HG02852 (cell line): ENCODE measurements at regions not wholly inside any gene's neighbourhood (a gene's known extent, or its start where the extent isn't known, plus 50 kb on each side); places are given as distances from the start of the nearest gene placed in this dataset.

Experiments
- ATAC-seq: cut with Tn5 transposase; IDR thresholded peaks from one replicate; pipeline ENCODE4 v1.9.1; 2021; ENCODE audit warnings: mild to moderate bottlenecking, moderate library complexity; ENCODE audit not compliant: unreplicated experiment

GRCh38 chr3:25306066-25306465, 122.0 kb upstream of the RARB start:
- ATAC-seq: no peak

GRCh38 chr3:25306705-25307104, 121.4 kb upstream of the RARB start:
- no peak for ATAC-seq

GRCh38 chr3:25313286-25313685, 114.8 kb upstream of the RARB start:
- ATAC-seq: no peak

- no peak for ATAC-seq
Measured at GRCh38 chr3:25324954-25325655, 103.0 kb upstream of the RARB start.

GRCh38 chr3:25335356-25335755, 92.7 kb upstream of the RARB start:
- ATAC-seq: no peak

GRCh38 chr3:25338158-25338725, 89.8 kb upstream of the RARB start:
- no peak for ATAC-seq

GRCh38 chr3:25339225-25339624, 88.8 kb upstream of the RARB start:
- no peak for ATAC-seq

- ATAC-seq: no peak
Measured at GRCh38 chr3:25344670-25345069, 83.4 kb upstream of the RARB start.

- ATAC-seq: no peak
Measured at GRCh38 chr3:25349095-25349494, 79.0 kb upstream of the RARB start.

- ATAC-seq: no peak
Measured at GRCh38 chr3:25349828-25350724, 78.0 kb upstream of the RARB start.

- no peak for ATAC-seq
Measured at GRCh38 chr3:25350725-25351114, 77.3 kb upstream of the RARB start.

- no peak for ATAC-seq
Measured at GRCh38 chr3:25354071-25354470, 74.0 kb upstream of the RARB start.

GRCh38 chr3:25355034-25355885, 72.8 kb upstream of the RARB start:
- ATAC-seq: no peak

- no peak for ATAC-seq
Measured at GRCh38 chr3:25355998-25356397, 72.1 kb upstream of the RARB start.

GRCh38 chr3:25362118-25362517, 65.9 kb upstream of the RARB start:
- no peak for ATAC-seq

- no peak for ATAC-seq
Measured at GRCh38 chr3:25365636-25366035, 62.4 kb upstream of the RARB start.

- ATAC-seq: no peak
Measured at GRCh38 chr3:25367025-25367424, 61.0 kb upstream of the RARB start.

- no peak for ATAC-seq
Measured at GRCh38 chr3:25372167-25372566, 55.9 kb upstream of the RARB start.

GRCh38 chr3:25376340-25376739, 51.7 kb upstream of the RARB start:
- ATAC-seq: no peak

GRCh38 chr3:25377042-25377441, 51.0 kb upstream of the RARB start:
- no peak for ATAC-seq
